H9 (cell line): ENCODE measurements at regions not wholly inside any gene's neighbourhood (a gene's known extent, or its start where the extent isn't known, plus 50 kb on each side); places are given as distances from the start of the nearest gene placed in this dataset.

ENCODE experiments used
- DNase-seq: peaks from one replicate; pipeline ENCODE4 v3.0.0-alpha.2; 2017
- H2AFZ ChIP-seq: one replicate; pipeline ENCODE4 v1.6.1; 2013; ENCODE audit warnings: mild to moderate bottlenecking, low read length, control low read depth, moderate library complexity
- H2AK5ac ChIP-seq: 2 replicates; pipeline ENCODE4 v1.6.1; 2013; ENCODE audit warnings: low read length, control low read depth, mixed read lengths; ENCODE audit not compliant: insufficient read length
- H2BK120ac ChIP-seq: one replicate; pipeline ENCODE4 v1.6.1; 2013; ENCODE audit warnings: low read depth, mild to moderate bottlenecking, low read length, control low read depth, inconsistent platforms; ENCODE audit not compliant: poor library complexity, severe bottlenecking
- H2BK12ac ChIP-seq: 2 replicates; pipeline ENCODE4 v1.6.1; 2013; ENCODE audit warnings: low read length, control low read depth, mixed read lengths, low read depth; ENCODE audit not compliant: insufficient read length
- H2BK15ac ChIP-seq: 2 replicates; pipeline ENCODE4 v1.6.1; 2013; ENCODE audit warnings: low read depth, low read length, control low read depth
- H2BK20ac ChIP-seq: one replicate; pipeline ENCODE4 v1.6.1; 2013; ENCODE audit warnings: low read depth, mild to moderate bottlenecking, low read length, control low read depth, inconsistent platforms; ENCODE audit not compliant: poor library complexity, severe bottlenecking
- H2BK5ac ChIP-seq: 2 replicates; pipeline ENCODE4 v1.6.1; 2013; ENCODE audit warnings: low read length, control low read depth, mixed read lengths; ENCODE audit not compliant: insufficient read length
- H3K14ac ChIP-seq: 2 replicates; pipeline ENCODE4 v1.6.1; 2013; ENCODE audit warnings: low read length, control low read depth; ENCODE audit not compliant: insufficient read depth
- H3K18ac ChIP-seq: 2 replicates; pipeline ENCODE4 v1.6.1; 2013; ENCODE audit warnings: low read depth, mild to moderate bottlenecking, mixed read lengths, low read length, control low read depth; ENCODE audit not compliant: insufficient read length
- H3K23ac ChIP-seq: 2 replicates; pipeline ENCODE4 v1.6.1; 2013; ENCODE audit warnings: low read length, control low read depth, mixed read lengths, low read depth; ENCODE audit not compliant: insufficient read length
- H3K23me2 ChIP-seq: 2 replicates; pipeline ENCODE4 v1.6.1; 2013; ENCODE audit warnings: low read depth, mild to moderate bottlenecking, mixed read lengths, low read length, control low read depth; ENCODE audit not compliant: insufficient read length, poor library complexity, severe bottlenecking
- H3K27ac ChIP-seq: 2 replicates; pipeline ENCODE4 v1.5.1; 2013; ENCODE audit warnings: low read length, control low read depth, mixed read lengths, low read depth; ENCODE audit not compliant: insufficient read length
- H3K27me3 ChIP-seq: 2 replicates; pipeline ENCODE4 v1.6.1; 2013; ENCODE audit warnings: low read length, control low read depth, inconsistent platforms; ENCODE audit not compliant: insufficient read depth
- H3K4ac ChIP-seq: 2 replicates; pipeline ENCODE4 v1.6.1; 2013; ENCODE audit warnings: low read depth, mild to moderate bottlenecking, control low read depth, inconsistent platforms, low read length, moderate library complexity
- H3K4me1 ChIP-seq: 2 replicates; pipeline ENCODE4 v1.6.1; 2013; ENCODE audit warnings: low read length, control low read depth, inconsistent platforms; ENCODE audit not compliant: insufficient read depth
- H3K4me2 ChIP-seq: 2 replicates; pipeline ENCODE4 v1.6.1; 2013; ENCODE audit warnings: low read length, control low read depth, mixed read lengths; ENCODE audit not compliant: insufficient read length, insufficient read depth
- H3K56ac ChIP-seq: 2 replicates; pipeline ENCODE4 v1.6.1; 2013; ENCODE audit warnings: low read depth, mild to moderate bottlenecking, mixed read lengths, low read length, control low read depth; ENCODE audit not compliant: insufficient read length
- H3K79me1 ChIP-seq: 2 replicates; pipeline ENCODE4 v1.6.1; 2013; ENCODE audit warnings: low read depth, mild to moderate bottlenecking, moderate library complexity, low read length, control low read depth, inconsistent platforms; ENCODE audit not compliant: insufficient read depth, poor library complexity, severe bottlenecking
- H3K79me2 ChIP-seq: 2 replicates; pipeline ENCODE4 v1.6.1; 2013; ENCODE audit warnings: low read length, control low read depth, inconsistent platforms; ENCODE audit not compliant: insufficient read depth
- H3K9ac ChIP-seq: 2 replicates; pipeline ENCODE4 v1.6.1; 2013; ENCODE audit warnings: low read length, control low read depth, mixed read lengths; ENCODE audit not compliant: insufficient read length; ENCODE audit errors: extremely low read depth
- H3K9me3 ChIP-seq: one replicate; pipeline ENCODE4 v1.6.1; 2013; ENCODE audit warnings: low read depth, low read length, inconsistent platforms; ENCODE audit not compliant: control insufficient read depth
- H3T11ph ChIP-seq: one replicate; pipeline ENCODE4 v1.6.1; 2013; ENCODE audit warnings: mild to moderate bottlenecking, low read length, control low read depth, inconsistent platforms
- H4K20me1 ChIP-seq: one replicate; pipeline ENCODE4 v1.6.1; 2013; ENCODE audit not compliant: control insufficient read depth, insufficient read length, insufficient read depth
- H4K5ac ChIP-seq: 2 replicates; pipeline ENCODE4 v1.6.1; 2013; ENCODE audit warnings: low read depth, mild to moderate bottlenecking, mixed read lengths, low read length, control low read depth; ENCODE audit not compliant: insufficient read length
- H4K8ac ChIP-seq: replicated peaks from 2 replicates; pipeline ENCODE4 v1.6.1; 2013; ENCODE audit warnings: low read length, control low read depth, mixed read lengths, low read depth; ENCODE audit not compliant: insufficient read length
- H4K91ac ChIP-seq: 2 replicates; pipeline ENCODE4 v1.6.1; 2013; ENCODE audit warnings: low read depth, mild to moderate bottlenecking, moderate library complexity, mixed read lengths, low read length, control low read depth; ENCODE audit not compliant: insufficient read length
- H3K27ac Mint-ChIP-seq, 3 experiments: 2 replicates in 2 of 3; 3 replicates in 1 of 3; pipeline ENCODE4 v1.8.0; 2020 to 2021; ENCODE audit warnings: mixed read lengths in 3 of 3, mild to moderate bottlenecking in 1 of 3, moderate library complexity in 1 of 3
- H3K27me3 Mint-ChIP-seq: 2 replicates; pipeline ENCODE4 v1.8.0; 2021; ENCODE audit warnings: low read depth, mild to moderate bottlenecking, moderate library complexity, mixed read lengths
- H3K36me3 Mint-ChIP-seq, 3 experiments: 2 replicates in 2 of 3; 3 replicates in 1 of 3; pipeline ENCODE4 v1.8.0; 2020 to 2021; ENCODE audit warnings: low read depth in 3 of 3, mixed read lengths in 3 of 3; ENCODE audit not compliant: insufficient read depth in 1 of 3
- H3K4me1 Mint-ChIP-seq, 2 experiments: 2 replicates each; pipeline ENCODE4 v1.8.0; 2020; ENCODE audit warnings: mixed read lengths in 2 of 2
- H3K4me3 Mint-ChIP-seq, 2 experiments: 2 replicates in 1 of 2; 3 replicates in 1 of 2; pipeline ENCODE4 v1.8.0; 2020 to 2021; ENCODE audit warnings: mild to moderate bottlenecking in 2 of 2, mixed read lengths in 2 of 2, moderate library complexity in 1 of 2
- H3K9me3 Mint-ChIP-seq, 2 experiments: 2 replicates in 1 of 2; 3 replicates in 1 of 2; pipeline ENCODE4 v1.8.0; 2020; ENCODE audit warnings: mild to moderate bottlenecking in 2 of 2, mixed read lengths in 2 of 2, moderate library complexity in 1 of 2
- WGBS: extraction: QIAGEN DNeasy Blood & Tissue Kit; methylation state at CpG from one replicate; pipeline ENCODE4 v1.1.7; 2013; ENCODE audit warnings: missing lambda C conversion rate, low lambda C conversion rate, mixed read lengths; ENCODE audit not compliant: insufficient read length; ENCODE audit errors: extremely low coverage; 5-methylcytosine and 5-hydroxymethylcytosine counted together
- TF ChIP-seq, protein P1 (sequence below): fragments of 200-600 bp; sonication (generic); conservative IDR thresholded peaks from 3 replicates; pipeline ENCODE4 v1.8.0; 2021; ENCODE audit warnings: antibody characterized with exemption, mild to moderate bottlenecking

DNA sequence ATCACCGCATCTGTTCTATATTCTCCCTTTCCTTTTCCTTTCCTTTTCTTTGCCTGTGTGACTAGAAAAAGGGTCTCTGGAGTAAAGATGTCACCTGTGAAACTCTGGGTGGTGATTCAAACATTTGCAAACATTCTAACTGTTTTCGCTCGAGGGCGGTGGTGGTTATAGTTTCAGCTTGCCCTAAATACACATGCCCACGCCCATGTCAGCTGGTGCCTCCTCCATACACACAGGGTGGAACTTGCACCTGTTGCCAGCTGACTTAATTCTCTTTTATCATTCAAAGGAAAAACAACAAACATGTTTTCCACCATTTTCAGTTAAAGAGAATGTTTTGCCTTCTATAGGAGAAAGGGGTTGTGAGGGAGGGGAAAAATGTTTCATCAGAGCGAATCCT lies 381.9 kb upstream of the ARID1B start:
- no peak overlapping the region for H3K4me3 Mint-ChIP-seq
- Histone ChIP-seq H3T11ph (no peak overlapping the region), H3K27ac (no peak overlapping the region), H3K79me2 (no peaks in the 10 kb centered on the region), H4K8ac (no peak overlapping the region), H2AFZ (no peak overlapping the region), H2AK5ac (no peak overlapping the region), H3K9me3 (no peaks in the 10 kb centered on the region), H2BK20ac (no peak overlapping the region), H3K9ac (no peak overlapping the region), H3K18ac (no peak overlapping the region), H3K23ac (no peak overlapping the region), H4K20me1 (no peaks in the 10 kb centered on the region), H3K4ac (no peak overlapping the region), H3K23me2 (no peaks in the 10 kb centered on the region), H4K5ac (no peak overlapping the region), H3K56ac (no peak overlapping the region), H2BK5ac (no peak overlapping the region), H3K27me3 (no peaks in the 10 kb centered on the region), H3K4me2 (no peak overlapping the region), H2BK15ac (no peak overlapping the region), H3K79me1 (no peaks in the 10 kb centered on the region), H3K4me1 (peaks cover 12% of the 10 kb centered on the region), H2BK120ac (no peak overlapping the region), H4K91ac (no peak overlapping the region), H2BK12ac (no peak overlapping the region), H3K14ac (no peak overlapping the region)
- no peak for DNase-seq
- peaks cover 49 to 58% of the 10 kb centered on the region in 2 experiments for H3K4me1 Mint-ChIP-seq
- peaks cover 7% of the 10 kb centered on the region for H3K27me3 Mint-ChIP-seq
- TF ChIP-seq, protein P1, sequence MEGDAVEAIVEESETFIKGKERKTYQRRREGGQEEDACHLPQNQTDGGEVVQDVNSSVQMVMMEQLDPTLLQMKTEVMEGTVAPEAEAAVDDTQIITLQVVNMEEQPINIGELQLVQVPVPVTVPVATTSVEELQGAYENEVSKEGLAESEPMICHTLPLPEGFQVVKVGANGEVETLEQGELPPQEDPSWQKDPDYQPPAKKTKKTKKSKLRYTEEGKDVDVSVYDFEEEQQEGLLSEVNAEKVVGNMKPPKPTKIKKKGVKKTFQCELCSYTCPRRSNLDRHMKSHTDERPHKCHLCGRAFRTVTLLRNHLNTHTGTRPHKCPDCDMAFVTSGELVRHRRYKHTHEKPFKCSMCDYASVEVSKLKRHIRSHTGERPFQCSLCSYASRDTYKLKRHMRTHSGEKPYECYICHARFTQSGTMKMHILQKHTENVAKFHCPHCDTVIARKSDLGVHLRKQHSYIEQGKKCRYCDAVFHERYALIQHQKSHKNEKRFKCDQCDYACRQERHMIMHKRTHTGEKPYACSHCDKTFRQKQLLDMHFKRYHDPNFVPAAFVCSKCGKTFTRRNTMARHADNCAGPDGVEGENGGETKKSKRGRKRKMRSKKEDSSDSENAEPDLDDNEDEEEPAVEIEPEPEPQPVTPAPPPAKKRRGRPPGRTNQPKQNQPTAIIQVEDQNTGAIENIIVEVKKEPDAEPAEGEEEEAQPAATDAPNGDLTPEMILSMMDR, result no peak
- no peaks in the 10 kb centered on the region for H3K36me3 Mint-ChIP-seq
- peaks cover 0 to 2% of the 10 kb centered on the region in 2 experiments; a peak in 1 of 5 replicates for H3K9me3 Mint-ChIP-seq
- H3K27ac Mint-ChIP-seq, result no peak overlapping the region
- no CpG with 5 or more reads among the region's 6 CpGs for WGBS
